ENCODE measurements at regions not wholly inside any gene's neighbourhood (a gene's known extent, or its start where the extent isn't known, plus 50 kb on each side); places are given as distances from the start of the nearest gene placed in this dataset.
"Not testable (repeated sequence)": the region's sequence is repeated elsewhere in the genome, so short reads cannot be mapped to it uniquely, and the experiment has no call there.

DNA sequence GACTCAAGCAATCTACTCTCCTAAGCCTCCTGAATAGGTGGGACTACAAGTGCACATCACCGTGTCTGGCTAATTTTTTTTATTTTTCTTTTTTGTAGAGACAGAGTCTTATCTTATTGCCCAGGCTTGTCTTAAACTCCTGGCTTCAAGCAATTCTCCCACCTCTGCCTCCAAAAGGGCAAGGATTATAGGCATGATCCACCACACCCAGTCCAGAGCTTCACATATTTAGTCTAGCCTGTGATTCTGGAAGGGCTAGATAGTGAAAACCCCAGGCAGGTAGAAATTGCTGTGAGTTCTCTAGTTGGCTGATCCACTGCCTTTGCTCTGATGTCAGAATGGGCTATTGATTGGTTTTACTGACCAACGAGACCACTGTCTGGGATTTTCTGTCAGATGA is 854.6 kb upstream of the MIR17HG start:
- TF ChIP-seq CTCF (IDR thresholded peaks at IDR 0.05), result no peak
- no peak for TF ChIP-seq POLR2A (IDR thresholded peaks at IDR 0.05)
- no peak for ATAC-seq
- DNase-seq, result no peak

GRCh38 chr13:90493667-90494066 is 853.8 kb upstream of the MIR17HG start:
- intact Hi-C loops (cut with DNase I), result no loop called here
- ATAC-seq, result no peak
- Histone ChIP-seq H3K36me3 (no peaks in the 10 kb centered on the region), H3K27me3 (no peaks in the 10 kb centered on the region), H3K9me3 (no peaks in the 10 kb centered on the region), H3K4me3 (no peak overlapping the region), H3K4me1 (no peaks in the 10 kb centered on the region), H3K27ac (no peak overlapping the region)
- TF ChIP-seq POLR2A (IDR thresholded peaks at IDR 0.05), result no peak
- no peak for TF ChIP-seq CTCF (IDR thresholded peaks at IDR 0.05)
- DNase-seq, result no peak
- WGBS (ENCODE audit: insufficient coverage, low coverage, low lambda C conversion rate, missing lambda C conversion rate), result 37% methylated on average over 2 of the region's 2 CpGs

More for the DNA sequence above, 854.6 kb upstream of the MIR17HG start:
- Histone ChIP-seq H3K4me1 (no peaks in the 10 kb centered on the region), H3K27ac (no peak overlapping the region), H3K9me3 (no peaks in the 10 kb centered on the region), H3K36me3 (no peaks in the 10 kb centered on the region), H3K4me3 (no peak overlapping the region), H3K27me3 (no peaks in the 10 kb centered on the region)
- intact Hi-C loops (cut with DNase I), result no loop called here
- WGBS (ENCODE audit: insufficient coverage, low coverage, low lambda C conversion rate, missing lambda C conversion rate), result 38% methylated on average over 2 of the region's 2 CpGs

GRCh38 chr13:90494849-90495248 is 852.6 kb upstream of the MIR17HG start:
- H3K27ac ChIP-seq; intact Hi-C loops (cut with DNase I); H3K4me3 ChIP-seq; H3K4me1 ChIP-seq; H3K9me3 ChIP-seq; H3K27me3 ChIP-seq; H3K36me3 ChIP-seq; ATAC-seq: not testable (repeated sequence)
- 93% methylated on average over 10 of the region's 27 CpGs for WGBS (ENCODE audit: insufficient coverage, low coverage, low lambda C conversion rate, missing lambda C conversion rate)
- DNase-seq, result peak in 1 of 3 donors; percentile 45

GRCh38 chr13:90498096-90498495 is 849.4 kb upstream of the MIR17HG start:
- TF ChIP-seq POLR2A (IDR thresholded peaks at IDR 0.05), result no peak
- Histone ChIP-seq H3K27ac (no peak overlapping the region), H3K27me3 (no peaks in the 10 kb centered on the region), H3K4me3 (no peak overlapping the region), H3K36me3 (no peaks in the 10 kb centered on the region), H3K4me1 (no peaks in the 10 kb centered on the region), H3K9me3 (no peaks in the 10 kb centered on the region)
- intact Hi-C loops (cut with DNase I), result no loop called here
- 21% methylated on average over 1 of the region's 1 CpG for WGBS (ENCODE audit: insufficient coverage, low coverage, low lambda C conversion rate, missing lambda C conversion rate)
- DNase-seq, result no peak
- no peak for ATAC-seq

GRCh38 chr13:90498816-90499215 is 848.7 kb upstream of the MIR17HG start:
- intact Hi-C loops (cut with DNase I), result no loop called here
- no peak for TF ChIP-seq POLR2A (IDR thresholded peaks at IDR 0.05)
- TF ChIP-seq CTCF (IDR thresholded peaks at IDR 0.05), result no peak
- Histone ChIP-seq H3K36me3 (no peaks in the 10 kb centered on the region), H3K4me3 (no peak overlapping the region), H3K9me3 (no peaks in the 10 kb centered on the region), H3K27ac (no peak overlapping the region), H3K4me1 (no peaks in the 10 kb centered on the region), H3K27me3 (no peaks in the 10 kb centered on the region)
- no peak for DNase-seq
- 3% methylated on average over 1 of the region's 1 CpG for WGBS (ENCODE audit: insufficient coverage, low coverage, low lambda C conversion rate, missing lambda C conversion rate)
- no peak for ATAC-seq

- Histone ChIP-seq H3K36me3 (no peaks in the 10 kb centered on the region), H3K4me1 (no peaks in the 10 kb centered on the region), H3K27me3 (no peaks in the 10 kb centered on the region), H3K9me3 (no peaks in the 10 kb centered on the region), H3K27ac (no peak overlapping the region), H3K4me3 (no peak overlapping the region)
- intact Hi-C loops (cut with DNase I), result no loop called here
- TF ChIP-seq POLR2A (IDR thresholded peaks at IDR 0.05), result no peak
- no peak for TF ChIP-seq CTCF (IDR thresholded peaks at IDR 0.05)
- ATAC-seq (no peak), DNase-seq (no peak)
- WGBS (ENCODE audit: insufficient coverage, low coverage, low lambda C conversion rate, missing lambda C conversion rate), result 28% methylated on average over 2 of the region's 2 CpGs
Measured at GRCh38 chr13:90500569-90500968, 846.9 kb upstream of the MIR17HG start.
